HEK293T (cell line): ENCODE measurements at regions not wholly inside any gene's neighbourhood (a gene's known extent, or its start where the extent isn't known, plus 50 kb on each side); places are given as distances from the start of the nearest gene placed in this dataset.

Experiments
- CTCF ChIA-PET: fragments of 350-600 bp; formaldehyde crosslinking; extraction: SDS; loops from one replicate; lab custom pipeline; 2021; ENCODE audit warnings: antibody characterized with exemption, inconsistent platforms; lab: Yijun Ruan, JAX
- POLR2A ChIA-PET: fragments of 350-600 bp; formaldehyde crosslinking; extraction: SDS; loops from one replicate; lab custom pipeline; 2020; ENCODE audit warnings: antibody characterized with exemption, inconsistent platforms; lab: Yijun Ruan, JAX
- DNase-seq: peaks from one replicate; pipeline ENCODE4 v3.0.0; 2012; ENCODE audit warnings: mixed read lengths; ENCODE audit errors: extremely low spot score
- ARNT ChIP-seq: fragments of 450-650 bp; IDR thresholded peaks from 2 replicates; pipeline ENCODE4 v1.6.1; 2017; ENCODE audit warnings: mild to moderate bottlenecking
- BHLHE40 ChIP-seq: fragments of 450-650 bp; IDR thresholded peaks from 2 replicates; pipeline ENCODE4 v1.6.1; 2016; ENCODE audit warnings: mild to moderate bottlenecking, moderate library complexity, borderline replicate concordance
- CTBP1 ChIP-seq: fragments of 450-650 bp; IDR thresholded peaks from 2 replicates; pipeline ENCODE4 v1.6.1; 2016; ENCODE audit warnings: borderline replicate concordance
- ELF4 ChIP-seq: fragments of 450-650 bp; IDR thresholded peaks from 2 replicates; pipeline ENCODE4 v1.6.1; 2017; ENCODE audit warnings: antibody characterized with exemption
- FOXA1 ChIP-seq: fragments of 450-650 bp; IDR thresholded peaks from 2 replicates; pipeline ENCODE4 v1.6.1; 2016; ENCODE audit warnings: mild to moderate bottlenecking
- FOXK2 ChIP-seq: fragments of 450-650 bp; IDR thresholded peaks from 2 replicates; pipeline ENCODE4 v1.6.1; 2016; ENCODE audit warnings: mild to moderate bottlenecking
- FOXM1 ChIP-seq: fragments of 450-650 bp; IDR thresholded peaks from 2 replicates; pipeline ENCODE4 v1.6.1; 2017; ENCODE audit warnings: mild to moderate bottlenecking, borderline replicate concordance
- HDGF ChIP-seq: fragments of 450-650 bp; IDR thresholded peaks from 2 replicates; pipeline ENCODE4 v1.6.1; 2017; ENCODE audit warnings: antibody characterized with exemption, borderline replicate concordance
- L3MBTL2 ChIP-seq: fragments of 450-650 bp; conservative IDR thresholded peaks from 2 replicates; pipeline ENCODE4 v1.6.1; 2016; ENCODE audit warnings: mild to moderate bottlenecking
- LEF1 ChIP-seq: fragments of 450-650 bp; IDR thresholded peaks from 2 replicates; pipeline ENCODE4 v1.6.1; 2017; ENCODE audit warnings: mild to moderate bottlenecking, borderline replicate concordance
- NFRKB ChIP-seq: fragments of 450-650 bp; IDR thresholded peaks from 2 replicates; pipeline ENCODE4 v1.6.1; 2016; ENCODE audit warnings: mild to moderate bottlenecking, moderate library complexity
- PKNOX1 ChIP-seq: fragments of 450-650 bp; IDR thresholded peaks from 2 replicates; pipeline ENCODE4 v1.6.1; 2016
- SP1 ChIP-seq: fragments of 450-650 bp; IDR thresholded peaks from 2 replicates; pipeline ENCODE4 v1.6.1; 2017
- SUZ12 ChIP-seq: fragments of 450-650 bp; IDR thresholded peaks from 2 replicates; pipeline ENCODE4 v1.6.1; 2016; ENCODE audit warnings: mild to moderate bottlenecking
- TARDBP ChIP-seq: fragments of 450-650 bp; IDR thresholded peaks from 2 replicates; pipeline ENCODE4 v1.6.1; 2016
- ZNF384 ChIP-seq: fragments of 450-650 bp; IDR thresholded peaks from 2 replicates; pipeline ENCODE4 v1.6.1; 2016

GRCh38 chr3:191792580-191792979, 331.6 kb downstream of the PYDC2 start:
- no peak for DNase-seq
- CTCF ChIA-PET, result no interaction called here
- POLR2A ChIA-PET, result no interaction called here
- TF ChIP-seq PKNOX1, result no peak
- no peak for TF ChIP-seq FOXA1
- TF ChIP-seq FOXM1, result no peak
- no peak for TF ChIP-seq CTBP1
- no peak for TF ChIP-seq LEF1

- DNase-seq, result no peak
- POLR2A ChIA-PET, result no interaction called here
- TF ChIP-seq SP1 (no peak), FOXM1 (no peak), TARDBP (no peak), ARNT (no peak), BHLHE40 (no peak), HDGF (no peak), FOXK2 (no peak), NFRKB (no peak), ZNF384 (no peak)
- CTCF ChIA-PET, result no interaction called here
Observed at GRCh38 chr3:191795196-191795595, 334.2 kb downstream of the PYDC2 start.

GRCh38 chr3:191797271-191797670, 336.3 kb downstream of the PYDC2 start:
- CTCF ChIA-PET, result no interaction called here
- POLR2A ChIA-PET, result no interaction called here
- TF ChIP-seq HDGF, result no peak
- TF ChIP-seq BHLHE40, result no peak
- TF ChIP-seq ARNT, result no peak
- no peak for TF ChIP-seq NFRKB
- no peak for TF ChIP-seq TARDBP
- no peak for TF ChIP-seq PKNOX1
- no peak for TF ChIP-seq FOXA1
- no peak for TF ChIP-seq FOXK2
- DNase-seq, result no peak

- TF ChIP-seq LEF1 (no peak), FOXM1 (no peak), CTBP1 (no peak), ELF4 (no peak), TARDBP (no peak), ZNF384 (no peak), L3MBTL2 (no peak), SP1 (no peak), HDGF (no peak), BHLHE40 (no peak)
- POLR2A ChIA-PET, result no interaction called here
- CTCF ChIA-PET, result no interaction called here
Observed at GRCh38 chr3:191802671-191803070, 341.7 kb downstream of the PYDC2 start.

GRCh38 chr3:191804935-191805334, 344.0 kb downstream of the PYDC2 start:
- DNase-seq, result no peak
- POLR2A ChIA-PET, result no interaction called here
- CTCF ChIA-PET, result no interaction called here
- TF ChIP-seq FOXM1, result no peak
- TF ChIP-seq ELF4, result no peak
- TF ChIP-seq SUZ12, result no peak
- TF ChIP-seq NFRKB, result no peak
- TF ChIP-seq ZNF384, result no peak

More at GRCh38 chr3:191802671-191803070, 341.7 kb downstream of the PYDC2 start:
- DNase-seq, result no peak

- TF ChIP-seq FOXM1 (no peak), ZNF384 (no peak), HDGF (no peak), PKNOX1 (no peak), TARDBP (no peak), LEF1 (no peak), BHLHE40 (no peak), SP1 (no peak), CTBP1 (no peak), ARNT (no peak)
- DNase-seq, result no peak
- ChIA-PET POLR2A (no interaction called here), CTCF (no interaction called here)
Observed at GRCh38 chr3:191808073-191808472, 347.1 kb downstream of the PYDC2 start.

- DNase-seq, result no peak
- CTCF ChIA-PET, result interaction anchor here (0.6 kb wide), 1 partner anchor 322 kb away, joined by 4 read pairs; no protein-coding TSS in a partner anchor
Observed at GRCh38 chr3:191809326-191809949, 348.5 kb downstream of the PYDC2 start.

More at GRCh38 chr3:191809326-191809949, 348.5 kb downstream of the PYDC2 start:
- POLR2A ChIA-PET, result no interaction called here
- TF ChIP-seq FOXM1 (no peak), L3MBTL2 (no peak), HDGF (no peak)
